GM21526 (cell line): ENCODE measurements at regions not wholly inside any gene's neighbourhood (a gene's known extent, or its start where the extent isn't known, plus 50 kb on each side); places are given as distances from the start of the nearest gene placed in this dataset.
"Not testable (repeated sequence)": the region's sequence is repeated elsewhere in the genome, so short reads cannot be mapped to it uniquely, and the experiment has no call there.

Experiments
- ATAC-seq: cut with Tn5 transposase; IDR thresholded peaks from one replicate; pipeline ENCODE4 v1.9.1; 2021; ENCODE audit warnings: moderate library complexity; ENCODE audit not compliant: unreplicated experiment, low FRiP score

- ATAC-seq, result no peak
Measured at GRCh38 chr12:73632661-73633060, 905.0 kb upstream of the ATXN7L3B start.

- ATAC-seq, result not testable (repeated sequence)
Measured at GRCh38 chr12:73639397-73639796, 898.2 kb upstream of the ATXN7L3B start.

GRCh38 chr12:73656375-73656774 lies 881.3 kb upstream of the ATXN7L3B start:
- no peak for ATAC-seq

- no peak for ATAC-seq
Measured at GRCh38 chr12:73659802-73660201, 877.8 kb upstream of the ATXN7L3B start.

- no peak for ATAC-seq
Measured at GRCh38 chr12:73665193-73665592, 872.4 kb upstream of the ATXN7L3B start.

- ATAC-seq, result not testable (repeated sequence)
Measured at GRCh38 chr12:73671550-73671949, 866.1 kb upstream of the ATXN7L3B start.

GRCh38 chr12:73677520-73678291 lies 859.9 kb upstream of the ATXN7L3B start:
- no peak for ATAC-seq

- no peak for ATAC-seq
Measured at GRCh38 chr12:73678335-73678734, 859.3 kb upstream of the ATXN7L3B start.

- ATAC-seq, result no peak
Measured at GRCh38 chr12:73699318-73699717, 838.3 kb upstream of the ATXN7L3B start.

GRCh38 chr12:73714655-73715054 lies 823.0 kb upstream of the ATXN7L3B start:
- ATAC-seq, result no peak

GRCh38 chr12:73716143-73716542 lies 821.5 kb upstream of the ATXN7L3B start:
- not testable (repeated sequence) for ATAC-seq

GRCh38 chr12:73719223-73719622 lies 818.4 kb upstream of the ATXN7L3B start:
- ATAC-seq, result no peak

GRCh38 chr12:73726881-73727280 lies 810.8 kb upstream of the ATXN7L3B start:
- no peak for ATAC-seq

GRCh38 chr12:73731658-73732057 lies 806.0 kb upstream of the ATXN7L3B start:
- no peak for ATAC-seq

GRCh38 chr12:73769337-73769736 lies 768.3 kb upstream of the ATXN7L3B start:
- ATAC-seq, result no peak

GRCh38 chr12:73798523-73798922 lies 739.1 kb upstream of the ATXN7L3B start:
- no peak for ATAC-seq

- no peak for ATAC-seq
Measured at GRCh38 chr12:73815072-73815645, 722.5 kb upstream of the ATXN7L3B start.

- no peak for ATAC-seq
Measured at GRCh38 chr12:73817161-73817560, 720.5 kb upstream of the ATXN7L3B start.

GRCh38 chr12:73833746-73834145 lies 703.9 kb upstream of the ATXN7L3B start:
- no peak for ATAC-seq

GRCh38 chr12:73841963-73842362 lies 695.7 kb upstream of the ATXN7L3B start:
- no peak for ATAC-seq

- ATAC-seq, result no peak
Measured at GRCh38 chr12:73863546-73863945, 674.1 kb upstream of the ATXN7L3B start.

GRCh38 chr12:73867147-73867546 lies 670.5 kb upstream of the ATXN7L3B start:
- no peak for ATAC-seq
